Non-pigmented ciliary epithelial cell (primary cell): ENCODE measurements at regions not wholly inside any gene's neighbourhood (a gene's known extent, or its start where the extent isn't known, plus 50 kb on each side); places are given as distances from the start of the nearest gene placed in this dataset.

Source experiments
- DNase-seq: peaks from one replicate; pipeline ENCODE4 v3.0.0-alpha.2; 2010; ENCODE audit warnings: low read depth

- DNase-seq: no peak
These were observed 180.1 kb downstream of the MACROH2A1 start for GRCh38 chr5:135218790-135219568.

GRCh38 chr5:135218486-135218755 is 180.6 kb downstream of the MACROH2A1 start:
- DNase-seq: no peak

DNA sequence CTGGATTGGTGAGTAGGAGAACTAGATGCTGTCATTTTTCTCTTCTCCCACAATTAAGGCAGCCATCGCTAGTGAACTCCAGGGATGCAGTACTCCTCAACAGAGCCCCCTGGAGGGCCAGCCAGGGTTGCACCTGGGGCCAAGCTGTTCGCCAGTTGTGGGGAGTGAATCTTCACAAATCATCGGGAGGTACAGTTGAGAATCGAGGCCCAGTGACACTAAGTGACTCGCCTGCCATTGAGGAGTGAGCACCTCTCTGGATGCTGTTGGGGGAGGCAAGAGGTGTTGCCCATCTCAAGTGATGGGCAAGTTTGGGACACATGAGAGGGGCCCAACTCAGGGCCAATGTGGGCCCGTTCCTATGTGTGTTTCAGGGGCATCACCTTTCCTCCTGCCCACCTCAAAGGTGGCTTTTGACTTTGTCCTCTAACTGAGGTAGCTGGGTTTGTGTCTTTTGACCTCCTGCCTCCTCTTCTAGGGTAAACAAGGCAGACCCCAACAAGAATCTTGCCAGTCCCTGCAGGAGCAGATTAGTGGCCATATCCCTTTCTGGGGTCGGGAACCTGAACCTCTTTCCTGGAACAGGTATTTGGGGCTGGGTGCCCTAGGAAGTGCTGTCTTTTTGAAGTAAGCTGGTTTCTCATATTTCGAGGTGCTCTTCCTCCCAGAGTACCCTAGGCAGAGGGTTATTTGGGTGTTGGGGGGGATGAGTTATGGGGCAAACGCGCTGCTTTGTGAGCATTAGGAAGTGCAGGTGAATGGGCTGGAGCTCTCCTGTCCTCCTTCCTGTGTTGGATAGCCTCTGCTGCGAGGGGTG is 181.2 kb downstream of the MACROH2A1 start:
- DNase-seq: no peak

DNA sequence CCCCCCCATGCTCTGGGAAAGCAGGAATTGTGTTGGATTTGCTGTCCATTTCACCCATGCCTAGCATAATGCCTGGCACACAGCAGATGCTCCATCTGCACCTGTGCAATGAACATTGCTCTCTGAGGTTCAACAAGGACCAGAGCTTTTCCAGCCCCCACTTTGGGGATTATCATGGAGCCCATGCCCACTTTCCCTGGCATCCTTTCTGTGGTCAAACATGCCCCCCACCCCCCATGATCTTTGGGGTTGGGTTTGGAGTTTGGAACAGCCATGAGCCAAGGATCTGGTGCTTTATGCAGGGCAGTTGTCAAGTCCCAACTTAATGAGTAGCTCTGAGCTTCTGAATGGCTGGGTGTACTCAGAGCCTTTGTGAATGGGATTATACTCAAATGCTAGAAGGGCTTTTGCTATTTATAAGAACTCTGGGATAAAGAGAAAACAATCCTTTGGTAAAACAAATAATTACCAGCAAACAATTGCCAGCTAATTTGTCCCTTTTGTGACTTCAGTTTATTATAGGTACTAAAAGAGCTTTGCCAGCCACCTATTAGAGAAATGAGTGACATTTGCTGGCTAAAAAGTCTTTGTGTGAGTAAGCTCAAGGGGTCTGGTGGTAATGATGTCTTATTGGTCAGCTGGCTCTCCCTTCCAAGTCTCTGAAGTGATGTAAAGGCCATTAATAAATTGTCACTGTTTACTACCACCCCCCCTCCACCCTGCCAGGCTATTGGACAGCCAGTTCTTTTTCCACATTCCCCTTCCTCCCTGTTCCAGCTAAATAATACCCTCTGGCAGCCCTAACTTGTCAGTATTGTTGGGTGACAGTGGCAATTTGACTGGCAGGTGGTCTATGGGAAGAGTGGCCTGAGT is 182.3 kb downstream of the MACROH2A1 start:
- no peak for DNase-seq

DNA sequence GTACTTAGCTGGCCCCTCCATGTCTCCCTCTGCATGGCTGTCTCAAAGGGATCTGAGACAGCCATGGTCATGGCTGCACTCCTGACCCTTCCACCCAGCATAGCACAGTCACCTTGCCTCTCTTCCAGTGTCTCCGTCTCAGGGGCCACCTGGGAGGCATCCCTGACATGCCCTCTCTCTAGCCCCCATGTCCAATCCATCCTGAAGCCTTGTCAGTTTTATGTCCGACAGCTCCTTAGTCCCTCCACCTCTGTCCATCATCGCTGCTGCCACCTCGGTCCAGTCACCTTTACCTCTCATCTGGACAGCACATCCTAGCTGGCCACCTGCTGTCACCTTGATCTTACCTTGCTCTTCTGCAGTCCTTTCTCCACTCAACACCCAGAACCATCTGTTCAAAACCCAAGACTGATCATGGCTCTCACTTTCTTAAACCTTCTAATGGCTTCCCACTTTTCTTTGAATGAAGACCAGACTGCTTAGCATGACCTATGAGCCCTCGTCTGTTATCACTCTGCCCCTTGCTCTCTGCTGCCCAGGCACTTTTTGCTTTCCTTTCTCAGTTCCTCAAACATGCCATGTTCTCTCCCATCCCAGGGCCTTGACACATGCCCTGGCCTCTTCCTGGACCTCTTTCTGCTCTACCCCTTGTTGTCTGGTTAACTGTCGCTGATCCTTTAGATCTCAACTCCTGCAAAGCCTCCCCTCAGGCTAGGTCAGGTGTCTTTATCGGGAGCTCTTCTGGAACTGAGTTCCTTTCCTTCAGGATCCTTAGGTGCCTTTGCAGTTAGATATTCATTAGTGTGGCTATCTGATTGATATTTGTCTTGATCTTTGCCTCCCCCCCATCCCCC is 181.8 kb upstream of the PITX1 start:
- no peak for DNase-seq

- DNase-seq: no peak
These were observed 181.0 kb upstream of the PITX1 start for GRCh38 chr5:135214897-135215616.

- DNase-seq: no peak
These were observed 179.6 kb upstream of the PITX1 start for GRCh38 chr5:135213466-135214239.

DNA sequence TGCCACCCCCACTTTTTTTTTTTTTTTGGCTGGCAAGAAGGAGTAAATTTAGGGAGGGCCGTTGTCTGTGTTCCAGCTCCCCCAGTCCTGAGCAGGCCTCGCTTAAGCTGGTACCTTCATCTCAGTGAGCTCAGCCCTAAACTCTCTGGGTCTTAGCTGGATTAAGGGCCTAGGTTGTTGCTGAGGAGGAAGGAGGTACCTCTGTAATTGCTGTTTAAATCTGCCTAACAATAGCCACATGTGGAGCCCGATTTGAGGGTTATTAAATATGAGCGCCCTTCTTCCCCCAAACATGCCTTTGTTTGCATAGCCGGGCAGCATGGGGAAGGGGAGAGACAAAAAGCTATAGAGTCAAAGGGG is 179.0 kb upstream of the PITX1 start:
- no peak for DNase-seq

DNA sequence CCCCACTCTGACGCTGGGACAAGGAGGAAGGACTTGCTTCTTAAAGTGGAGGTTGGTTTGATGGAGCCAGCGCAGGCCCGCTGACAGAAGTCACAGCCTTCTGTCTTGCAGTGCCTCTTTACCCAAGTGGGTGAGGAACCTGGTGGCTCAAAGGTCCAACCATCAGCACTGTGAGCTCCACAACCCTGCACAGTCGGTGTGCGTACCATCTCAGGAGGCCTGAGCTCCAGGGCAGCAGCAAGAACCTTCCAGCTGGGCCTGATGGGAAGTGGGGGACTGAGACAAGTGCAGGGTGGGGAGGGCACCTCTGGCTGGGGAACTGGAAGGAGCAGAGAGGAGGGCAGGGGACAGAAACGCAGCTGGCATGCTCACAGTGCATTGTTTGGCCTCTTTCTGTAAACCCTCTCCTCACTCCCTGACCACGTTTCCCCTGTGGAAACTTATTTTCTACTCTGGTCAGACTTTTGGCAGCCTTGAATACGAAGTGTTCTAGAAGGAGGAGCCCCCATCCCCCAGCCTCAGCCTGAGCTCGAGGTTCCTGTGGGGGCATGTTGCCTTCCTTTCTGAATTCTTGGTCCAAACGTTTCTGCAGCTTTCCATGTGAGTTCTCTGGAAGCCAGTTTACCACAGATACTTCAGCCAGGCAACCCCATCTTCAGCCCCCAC is 178.5 kb upstream of the PITX1 start:
- DNase-seq: no peak

DNA sequence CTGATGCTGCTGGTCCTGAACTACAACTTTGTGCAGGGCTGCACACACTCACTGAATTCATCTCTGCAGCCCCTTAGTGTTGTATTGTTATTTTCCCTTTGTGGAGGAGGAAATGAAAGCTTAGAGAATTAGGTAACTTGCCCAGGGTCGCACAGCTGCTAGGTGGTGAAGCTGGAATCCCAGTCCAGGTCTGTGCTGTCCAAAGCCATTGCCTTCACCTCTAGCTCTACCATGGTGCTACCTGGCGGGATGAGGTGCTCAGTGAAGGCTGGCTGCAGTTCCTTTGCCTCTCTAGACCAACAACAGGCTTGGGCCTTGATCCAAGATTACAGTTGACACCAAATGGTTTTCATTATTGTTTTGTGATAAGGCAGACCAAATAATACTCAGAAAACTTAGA is 177.8 kb upstream of the PITX1 start:
- DNase-seq: no peak

DNA sequence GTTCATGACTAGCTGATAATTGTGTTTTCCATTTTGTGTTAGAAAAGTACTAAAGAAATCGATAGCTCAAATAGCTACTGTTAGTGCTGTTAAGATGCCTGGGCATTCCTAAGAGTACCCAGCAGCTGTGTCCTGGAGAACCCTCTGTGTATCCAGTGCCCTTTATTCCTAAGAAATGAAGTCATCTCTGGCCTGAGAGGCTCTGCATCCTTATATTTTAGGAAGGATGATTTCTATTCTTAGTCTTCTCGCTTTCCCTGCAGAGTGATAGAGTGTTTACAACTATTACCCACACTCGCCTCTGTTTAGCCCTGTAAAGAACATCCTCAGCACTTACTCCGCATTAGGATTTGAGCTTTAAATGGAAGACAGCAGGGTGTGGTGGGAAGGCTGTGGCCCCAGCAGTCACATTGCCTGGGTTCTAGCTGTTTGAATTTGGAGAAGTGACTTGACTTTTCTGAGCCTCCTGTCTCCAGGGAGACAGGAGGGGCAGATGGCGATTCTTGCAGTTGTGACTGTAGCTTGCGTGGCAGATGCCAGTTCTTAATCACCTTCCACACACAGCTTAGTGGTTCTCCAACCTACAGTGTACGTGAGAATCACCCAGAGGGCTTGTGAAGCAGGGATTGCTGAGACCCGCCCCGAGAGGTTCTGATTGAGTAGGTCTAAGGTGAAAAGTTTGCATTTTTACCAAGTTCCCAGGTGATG is 177.2 kb upstream of the PITX1 start:
- no peak for DNase-seq

DNA sequence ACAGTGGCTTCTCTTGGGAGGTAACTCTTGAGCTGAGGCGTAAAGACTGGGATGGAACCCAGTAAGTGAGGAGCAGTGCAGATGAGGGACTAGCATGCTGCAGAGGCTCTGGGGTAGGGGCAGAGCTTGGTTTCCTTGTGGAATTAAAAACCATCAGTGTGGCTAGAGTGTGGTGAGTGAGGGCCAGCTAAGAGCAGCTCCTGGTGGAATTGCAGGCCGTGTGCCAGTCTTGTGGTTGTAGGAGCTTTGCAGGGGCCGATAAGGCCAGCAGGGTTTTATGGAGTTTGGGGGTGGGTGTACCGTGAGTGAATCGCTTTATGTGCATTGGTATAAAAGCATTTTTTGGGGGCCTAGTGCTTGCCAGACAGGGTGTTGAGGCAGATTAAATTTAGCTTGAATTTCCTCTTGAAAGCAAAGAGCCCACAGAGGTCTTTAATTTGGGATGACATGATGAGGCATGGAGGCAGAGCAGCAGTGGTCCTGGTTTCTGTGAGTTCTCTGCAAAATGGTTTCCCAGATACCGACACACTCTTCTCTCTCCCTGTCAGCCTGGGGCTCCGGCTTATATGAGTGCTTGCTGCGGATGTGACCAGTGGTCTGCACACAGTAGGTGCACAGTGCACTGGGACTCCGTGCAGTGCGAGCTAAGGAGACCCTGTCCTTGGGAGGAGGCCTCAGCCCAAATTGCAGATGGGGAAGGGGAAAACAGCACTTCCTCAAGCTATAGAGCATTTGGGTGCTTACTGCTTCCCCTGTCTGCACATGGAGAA is 176.4 kb upstream of the PITX1 start:
- DNase-seq: no peak

GRCh38 chr5:135208903-135209721 is 175.1 kb upstream of the PITX1 start:
- peak; percentile 76 for DNase-seq

DNA sequence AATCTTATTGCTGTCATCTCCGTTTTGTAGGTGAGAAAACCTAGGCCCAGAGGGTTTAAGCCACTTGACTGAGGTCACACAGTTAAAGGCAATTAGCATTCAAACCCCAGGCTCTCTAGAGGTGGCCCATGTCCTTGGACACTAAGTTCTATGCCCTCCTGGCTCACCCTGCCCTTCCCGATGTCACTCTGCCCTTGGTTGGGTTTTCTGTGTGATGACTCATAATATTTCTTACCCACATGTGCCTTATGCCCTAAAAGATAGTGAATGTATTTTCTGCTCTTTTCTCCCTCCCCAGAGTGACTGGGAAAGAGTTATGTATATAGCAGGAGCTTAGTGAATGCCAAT is 174.5 kb upstream of the PITX1 start:
- DNase-seq: no peak

GRCh38 chr5:135207866-135208265 is 173.8 kb upstream of the PITX1 start:
- no peak for DNase-seq

DNA sequence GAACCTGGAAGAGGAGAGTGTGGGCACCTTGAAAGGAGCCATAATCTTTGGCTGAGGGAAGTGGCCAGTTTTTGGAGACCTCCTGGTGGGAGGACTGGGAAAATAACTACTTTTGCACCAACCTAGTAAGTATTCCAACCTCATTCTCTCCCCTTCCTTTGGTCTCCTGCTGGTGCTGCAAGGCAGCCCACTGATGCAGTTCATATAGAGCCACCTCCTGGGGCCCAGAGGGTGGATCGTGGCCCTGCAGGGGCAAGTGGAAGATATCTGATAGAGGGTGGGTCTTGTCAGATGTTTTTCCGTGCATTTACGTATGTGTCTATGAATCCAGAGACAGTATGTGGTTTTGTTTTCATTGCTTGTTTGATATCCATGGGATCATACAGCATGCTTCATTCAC is 172.8 kb upstream of the PITX1 start:
- no peak for DNase-seq

- DNase-seq: no peak
These were observed 171.8 kb upstream of the PITX1 start for GRCh38 chr5:135205632-135206349.
